Brain pericyte (primary cell): ENCODE measurements at regions not wholly inside any gene's neighbourhood (a gene's known extent, or its start where the extent isn't known, plus 50 kb on each side); places are given as distances from the start of the nearest gene placed in this dataset.
"Not testable (repeated sequence)": the region's sequence is repeated elsewhere in the genome, so short reads cannot be mapped to it uniquely, and the experiment has no call there.

ENCODE experiments used
- DNase-seq: peaks from one replicate; pipeline ENCODE4 v3.0.0-alpha.2; 2012; ENCODE audit warnings: low read depth, low spot score

- DNase-seq, result not testable (repeated sequence)
Measured at GRCh38 chr1:194831595-194831994, 1645.2 kb upstream of the B3GALT2 start.

DNA sequence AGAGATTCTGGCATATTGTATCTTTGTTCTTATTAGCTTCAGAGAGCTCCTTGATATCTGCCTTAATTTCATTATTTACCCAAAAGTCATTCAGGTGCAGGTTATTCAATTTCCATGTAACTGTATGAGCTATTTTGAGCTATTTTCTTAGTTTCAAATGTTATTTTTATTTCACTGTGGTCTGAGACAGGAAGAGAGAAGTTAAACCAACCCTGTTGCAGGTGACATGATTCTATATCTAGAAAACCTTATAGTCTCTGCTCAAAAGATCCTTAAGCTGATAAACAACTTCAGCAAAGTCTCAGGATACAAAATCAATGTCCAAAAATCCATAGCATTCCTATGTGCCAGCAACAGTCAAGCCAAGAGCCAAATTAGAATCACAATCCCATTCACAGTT is 1644.0 kb upstream of the B3GALT2 start:
- no peak for DNase-seq

GRCh38 chr1:194829492-194829891 is 1643.1 kb upstream of the B3GALT2 start:
- no peak for DNase-seq

DNA sequence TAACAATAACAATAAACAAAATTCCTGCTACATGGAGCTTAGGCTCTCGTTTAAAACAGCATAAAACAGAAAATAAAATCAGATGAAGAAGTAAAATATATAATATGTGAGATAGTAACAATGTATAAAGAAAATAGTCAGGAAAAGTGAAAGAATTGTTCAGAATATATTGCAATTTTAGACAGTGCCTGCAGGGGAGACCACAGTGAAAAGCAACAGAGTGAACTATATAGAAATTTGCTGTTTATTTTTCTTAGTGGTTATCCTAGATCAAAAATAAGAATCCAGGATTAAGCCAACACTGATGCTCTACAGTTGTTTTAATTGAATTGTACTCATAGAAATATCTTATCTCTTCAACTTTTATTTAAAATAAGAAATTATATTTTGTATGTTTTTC is 1639.0 kb upstream of the B3GALT2 start:
- no peak for DNase-seq

- DNase-seq, result no peak
Measured at GRCh38 chr1:194821091-194821490, 1634.7 kb upstream of the B3GALT2 start.

- no peak for DNase-seq
Measured at GRCh38 chr1:194818674-194819073, 1632.3 kb upstream of the B3GALT2 start.

DNA sequence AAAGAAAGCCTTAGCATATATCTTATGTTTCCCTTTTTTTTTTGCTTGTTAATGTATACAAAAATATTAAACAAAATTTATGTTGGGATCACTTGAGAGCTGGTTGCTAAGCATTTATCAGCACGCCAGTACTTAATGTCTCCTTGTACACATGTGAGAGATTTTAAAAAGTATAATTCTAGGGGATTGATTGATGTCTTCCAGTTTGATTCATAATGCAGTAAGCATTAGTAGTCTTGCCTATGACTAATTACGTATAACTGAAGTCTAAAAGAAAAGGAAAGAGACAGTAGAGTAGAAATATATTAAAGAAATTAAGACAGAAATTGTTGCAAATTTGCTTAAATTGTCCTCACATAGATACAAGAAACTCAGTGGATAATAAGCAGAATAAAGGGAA is 1630.4 kb upstream of the B3GALT2 start:
- DNase-seq, result no peak

DNA sequence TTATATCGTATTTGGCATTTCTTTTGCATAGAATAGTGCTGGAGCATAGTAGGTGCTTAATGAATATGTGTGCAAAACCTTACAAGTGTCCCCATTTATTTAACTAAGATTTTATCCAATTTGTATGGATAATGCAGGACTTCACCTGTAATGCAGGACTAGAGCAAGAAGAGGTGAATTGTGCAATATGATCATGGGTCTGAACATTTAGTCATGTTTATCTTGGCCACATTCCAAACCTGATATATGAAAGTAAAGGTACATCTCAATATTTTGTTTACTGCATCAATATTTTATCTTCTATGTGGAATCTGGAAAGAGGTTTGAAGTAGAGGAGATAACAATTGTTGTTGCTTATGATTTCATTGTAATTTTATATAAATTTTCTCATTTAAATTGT is 1626.7 kb upstream of the B3GALT2 start:
- DNase-seq, result no peak

DNA sequence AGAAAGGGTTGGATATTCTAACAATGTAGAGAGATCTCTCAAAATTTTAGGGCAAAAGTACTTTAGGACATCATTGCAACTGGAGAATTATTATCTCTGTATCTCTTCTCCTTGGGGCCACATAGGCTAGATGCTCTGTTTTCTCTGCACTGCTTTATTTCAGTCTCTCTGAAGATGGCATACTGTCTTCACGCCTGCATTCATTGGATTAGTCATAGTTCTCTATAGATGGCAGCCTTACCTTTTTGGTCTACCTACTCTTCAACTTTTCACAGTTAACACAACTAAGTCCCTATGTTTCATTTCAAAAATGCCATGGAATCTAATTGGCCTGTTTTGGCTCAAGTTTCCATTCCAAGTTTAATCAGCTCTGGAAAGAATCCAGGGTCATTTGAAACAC is 1623.3 kb upstream of the B3GALT2 start:
- no peak for DNase-seq

DNA sequence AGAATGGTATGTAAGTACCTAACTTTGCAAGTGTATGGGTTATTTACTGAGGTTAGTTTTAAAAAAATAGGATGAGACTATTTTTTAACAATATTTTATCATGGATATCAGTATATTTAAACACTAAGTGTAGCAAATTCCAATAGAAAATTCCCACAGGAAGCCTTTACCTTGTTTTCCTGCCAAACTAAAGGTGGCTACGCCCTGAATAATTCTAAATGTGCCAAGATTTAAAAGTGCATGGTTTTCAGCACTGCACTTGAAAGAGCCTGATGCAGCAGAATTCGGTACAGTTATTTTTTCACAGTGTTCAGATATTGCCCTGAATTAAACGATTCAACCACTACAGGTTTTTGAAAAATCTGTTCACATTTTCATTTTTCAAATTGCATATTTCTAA is 1622.8 kb upstream of the B3GALT2 start:
- DNase-seq, result no peak

GRCh38 chr1:194807530-194808220 is 1621.3 kb upstream of the B3GALT2 start:
- no peak for DNase-seq

DNA sequence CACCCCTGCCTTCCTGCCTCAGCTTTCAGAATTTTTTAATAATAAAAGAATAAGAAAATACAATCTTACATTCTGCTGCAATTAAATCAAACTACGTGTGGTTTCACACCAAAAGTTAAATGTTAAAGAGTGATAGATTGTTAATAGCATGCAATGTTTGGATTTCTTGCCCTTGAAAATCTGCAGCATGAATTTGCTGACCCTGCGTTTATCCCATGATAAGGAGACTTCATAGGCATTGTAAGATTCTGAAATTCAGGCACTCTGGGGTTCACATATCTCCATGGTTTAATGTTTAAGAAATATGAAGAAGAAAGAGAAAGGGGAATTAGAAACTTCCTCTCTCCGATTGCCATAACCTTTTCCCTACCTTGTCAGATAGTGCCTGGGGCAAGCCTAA is 1616.2 kb upstream of the B3GALT2 start:
- no peak for DNase-seq

GRCh38 chr1:194795917-194796593 is 1609.6 kb upstream of the B3GALT2 start:
- no peak for DNase-seq

GRCh38 chr1:194787001-194787400 is 1600.6 kb upstream of the B3GALT2 start:
- no peak for DNase-seq

- no peak for DNase-seq
Measured at GRCh38 chr1:194786027-194786426, 1599.6 kb upstream of the B3GALT2 start.

DNA sequence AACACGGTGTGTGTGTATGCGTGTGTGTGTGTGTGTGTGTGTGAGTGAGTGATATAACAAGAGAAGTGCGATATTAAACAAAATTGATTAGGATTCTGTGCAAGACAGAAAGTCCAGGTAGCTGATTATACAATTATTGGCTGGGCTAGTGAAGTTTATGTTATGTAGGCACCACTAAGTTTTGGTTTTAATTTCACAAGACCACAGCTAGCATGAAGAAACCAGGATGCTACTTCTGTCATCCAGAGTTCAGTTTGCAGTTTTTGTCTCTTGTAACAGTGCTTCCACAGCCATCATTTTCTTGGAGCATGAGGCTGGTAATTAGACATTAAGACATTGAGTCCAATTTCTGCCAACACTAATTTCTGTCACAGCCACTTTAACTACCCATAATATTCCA is 1590.2 kb upstream of the B3GALT2 start:
- no peak for DNase-seq

- DNase-seq, result no peak
Measured at GRCh38 chr1:194774535-194774934, 1588.1 kb upstream of the B3GALT2 start.

- DNase-seq, result no peak
Measured at GRCh38 chr1:194755241-194755994, 1569.0 kb upstream of the B3GALT2 start.

DNA sequence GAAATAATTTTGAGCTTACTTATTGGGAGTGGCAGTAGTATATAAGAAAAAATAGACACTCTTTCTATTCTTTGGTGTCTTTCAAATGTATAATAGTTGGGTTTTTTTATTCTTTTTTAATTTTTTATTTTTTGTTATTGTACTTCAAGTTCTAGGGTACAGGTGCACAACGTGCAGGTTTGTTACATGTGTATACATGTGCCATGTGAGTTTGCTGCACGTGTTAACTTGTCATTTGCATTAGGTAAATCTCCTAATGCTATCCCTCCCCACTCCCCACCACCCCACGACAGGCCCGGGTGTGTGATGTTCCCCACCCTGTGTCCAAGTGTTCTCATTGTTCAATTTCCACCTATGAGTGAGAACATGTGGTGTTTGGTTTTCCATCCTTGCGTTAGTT is 1552.4 kb upstream of the B3GALT2 start:
- DNase-seq, result not testable (repeated sequence)

GRCh38 chr1:194734970-194735369 is 1548.6 kb upstream of the B3GALT2 start:
- no peak for DNase-seq

DNA sequence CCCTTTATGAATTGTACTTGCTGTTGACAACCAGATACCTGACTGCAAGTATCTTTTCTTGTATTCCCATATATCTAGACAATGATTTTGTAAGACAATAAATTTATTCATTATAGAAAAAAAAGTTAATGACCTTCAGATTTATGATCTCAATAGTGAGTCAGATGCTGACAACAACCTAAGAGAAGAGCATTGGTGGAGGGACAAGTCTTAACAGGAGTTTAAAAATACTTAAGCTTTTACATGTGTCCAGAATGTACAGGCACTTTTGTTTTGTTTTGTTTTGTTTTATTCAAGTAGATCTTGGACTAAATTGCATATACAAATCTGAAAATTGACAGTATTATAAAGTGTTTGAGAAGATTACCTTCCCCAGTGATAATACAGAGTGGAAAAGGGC is 1544.6 kb upstream of the B3GALT2 start:
- DNase-seq, result no peak

- no peak for DNase-seq
Measured at GRCh38 chr1:194730304-194730703, 1543.9 kb upstream of the B3GALT2 start.

DNA sequence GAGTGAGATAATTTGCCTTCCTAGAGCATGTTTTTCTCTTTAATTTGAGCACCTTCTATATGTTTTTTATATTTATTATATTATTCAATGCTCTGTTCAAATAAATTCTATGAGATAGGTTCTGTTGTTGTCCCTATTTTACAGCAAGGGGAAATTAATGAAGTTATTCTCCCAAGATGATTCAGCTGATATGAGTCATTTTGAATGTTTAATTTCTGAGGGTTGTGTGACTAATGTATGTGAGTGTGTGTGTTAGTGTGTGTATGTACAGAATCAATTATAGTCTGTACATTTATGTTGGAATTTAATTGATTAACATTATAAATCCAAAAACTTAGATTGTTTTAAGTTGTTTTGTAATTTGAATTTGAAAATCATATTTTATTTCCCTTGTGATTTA is 1536.7 kb upstream of the B3GALT2 start:
- DNase-seq, result no peak
